ENCODE measurements at regions not wholly inside any gene's neighbourhood (a gene's known extent, or its start where the extent isn't known, plus 50 kb on each side); places are given as distances from the start of the nearest gene placed in this dataset.
"Not testable (repeated sequence)": the region's sequence is repeated elsewhere in the genome, so short reads cannot be mapped to it uniquely, and the experiment has no call there.

DNA sequence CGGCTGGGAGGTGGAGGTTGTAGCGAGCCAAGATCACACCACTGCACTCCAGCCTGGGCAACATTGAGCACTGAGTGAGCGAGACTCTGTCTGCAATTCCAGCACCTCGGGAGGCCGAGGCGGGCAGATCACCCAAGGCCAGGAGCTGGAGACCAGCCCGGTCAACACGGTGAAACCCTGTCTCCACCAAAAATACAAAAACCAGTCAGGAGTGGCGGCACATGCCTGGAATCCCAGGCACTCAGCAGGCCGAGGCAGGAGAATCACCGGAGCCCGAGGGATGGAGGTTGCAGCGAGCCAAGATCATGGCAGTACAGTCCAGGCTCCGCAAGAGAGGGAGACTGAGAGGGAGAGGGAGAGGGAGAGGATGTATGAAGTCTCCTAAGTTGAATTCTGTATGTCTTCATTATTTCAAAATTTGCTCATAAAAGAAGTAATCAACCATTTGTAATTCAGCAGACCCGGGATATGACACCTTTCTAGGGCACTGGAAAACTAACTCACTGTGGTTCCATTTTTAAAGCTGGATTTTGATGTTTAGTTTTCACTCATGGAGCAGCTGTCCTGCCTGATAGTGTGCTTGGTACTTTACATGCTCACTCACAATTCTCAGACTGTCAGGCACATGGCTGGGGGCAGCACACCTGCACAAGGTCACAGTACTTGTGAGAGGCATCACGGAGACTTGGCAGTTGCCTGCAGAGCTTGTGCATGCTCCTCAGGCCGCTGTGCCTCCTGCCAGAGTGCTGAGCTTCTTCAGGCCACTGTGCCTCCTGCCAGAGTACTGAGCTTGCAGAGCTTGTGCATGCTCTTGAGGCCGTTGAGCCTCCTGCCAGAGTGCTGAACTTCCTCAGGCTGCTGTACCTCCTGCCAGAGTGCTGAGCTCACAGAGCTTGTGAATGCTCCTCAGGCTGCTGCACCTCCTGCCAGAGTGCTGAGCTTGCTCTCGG is 106.2 kb downstream of the ERMARD start:
- DNase-seq (ENCODE audit: extremely low read depth in 1 of 2, low read depth in 1 of 2) = no peak

DNA sequence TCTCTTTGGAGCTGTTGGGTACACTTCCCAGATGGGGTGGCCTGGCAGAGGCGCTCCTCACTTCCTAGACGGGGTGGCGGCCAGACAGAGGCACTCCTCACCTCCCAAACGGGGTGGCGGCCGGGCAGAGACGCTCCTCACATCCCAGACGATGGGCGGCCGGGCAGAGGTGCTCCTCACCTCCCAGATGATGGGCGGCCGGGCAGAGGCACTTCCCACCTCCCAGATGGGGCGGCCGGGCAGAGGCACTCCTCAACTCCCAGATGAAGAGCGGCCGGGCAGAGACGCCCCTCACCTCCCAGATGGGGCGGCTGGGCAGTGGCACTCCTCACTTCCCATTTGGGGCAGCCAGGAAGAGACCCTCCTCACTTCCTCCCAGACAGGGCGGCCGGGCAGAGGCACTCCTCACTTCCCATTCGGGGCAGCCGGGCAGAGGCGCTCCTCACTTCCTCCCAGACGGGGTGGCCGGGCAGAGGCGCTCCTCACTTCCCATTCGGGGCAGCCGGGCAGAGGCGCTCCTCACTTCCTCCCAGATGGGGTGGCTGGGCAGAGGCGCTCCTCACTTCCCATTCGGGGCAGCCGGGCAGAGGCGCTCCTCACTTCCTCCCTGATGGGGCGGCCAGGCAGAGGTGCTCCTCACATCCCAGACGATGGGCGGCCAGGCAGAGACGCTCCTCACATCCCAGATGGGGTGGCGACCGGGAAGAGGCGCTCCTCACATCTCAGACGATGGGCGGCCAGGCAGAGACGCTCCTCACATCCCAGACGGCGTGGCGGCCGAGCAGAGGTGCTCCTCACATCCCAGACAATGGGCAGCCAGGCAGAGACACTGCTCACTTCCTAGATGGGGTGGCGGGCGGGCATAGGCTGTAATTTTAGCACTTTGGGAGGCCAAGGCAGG is 105.3 kb downstream of the ERMARD start:
- not testable (repeated sequence) for DNase-seq (ENCODE audit: extremely low read depth in 1 of 2, low read depth in 1 of 2)

DNA sequence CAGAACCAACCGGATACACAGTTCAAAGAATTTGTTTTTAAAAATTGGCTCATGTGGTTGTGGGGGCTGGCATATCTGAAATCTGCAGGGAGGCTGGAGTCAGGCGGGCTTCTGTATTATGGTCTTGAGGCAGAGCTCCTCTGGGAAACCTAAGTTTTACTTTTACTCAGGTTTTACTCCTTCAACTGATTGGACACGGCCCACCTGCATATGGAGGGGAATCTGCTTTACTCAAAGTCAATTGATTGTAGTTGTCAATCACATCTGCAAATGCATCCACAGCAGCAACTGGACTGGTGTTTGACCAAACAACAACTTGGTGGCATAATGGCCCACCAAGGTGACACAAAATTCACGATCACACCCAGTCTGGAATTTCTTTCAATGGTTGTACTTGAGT is 103.4 kb downstream of the ERMARD start:
- DNase-seq (ENCODE audit: extremely low read depth in 1 of 2, low read depth in 1 of 2) = no peak

DNA sequence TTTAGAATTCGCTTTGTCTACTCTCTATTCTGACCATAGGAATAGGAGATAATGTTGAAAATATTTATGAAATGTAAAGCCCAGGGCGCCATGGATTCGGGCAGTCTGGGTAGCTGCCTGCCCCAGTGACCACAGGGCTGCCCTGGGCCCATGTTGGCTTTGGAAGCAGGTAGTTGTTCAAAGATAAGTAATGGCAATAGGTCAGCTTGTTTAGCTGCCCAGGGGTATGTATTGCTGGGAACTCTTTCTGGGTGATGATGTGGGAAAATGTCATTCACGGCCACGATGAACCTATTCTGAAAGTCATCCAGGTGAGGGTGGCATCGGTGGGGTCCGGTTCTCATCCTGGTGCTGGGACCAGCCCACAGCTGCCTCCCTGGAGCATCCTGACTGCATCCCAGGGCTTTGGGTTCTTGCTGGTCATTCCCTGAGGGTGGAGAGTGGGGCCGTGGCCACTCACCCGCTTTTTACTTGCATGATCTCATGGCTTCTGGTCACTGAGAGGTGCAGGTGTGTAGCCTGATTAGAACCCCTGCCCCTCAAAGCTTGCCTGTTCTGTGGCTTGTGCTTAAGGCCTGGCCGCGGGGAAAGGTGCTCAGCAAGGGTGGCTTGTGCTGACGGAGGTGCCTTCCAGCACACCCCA is 102.8 kb downstream of the ERMARD start:
- no peak for DNase-seq (ENCODE audit: extremely low read depth in 1 of 2, low read depth in 1 of 2)

DNA sequence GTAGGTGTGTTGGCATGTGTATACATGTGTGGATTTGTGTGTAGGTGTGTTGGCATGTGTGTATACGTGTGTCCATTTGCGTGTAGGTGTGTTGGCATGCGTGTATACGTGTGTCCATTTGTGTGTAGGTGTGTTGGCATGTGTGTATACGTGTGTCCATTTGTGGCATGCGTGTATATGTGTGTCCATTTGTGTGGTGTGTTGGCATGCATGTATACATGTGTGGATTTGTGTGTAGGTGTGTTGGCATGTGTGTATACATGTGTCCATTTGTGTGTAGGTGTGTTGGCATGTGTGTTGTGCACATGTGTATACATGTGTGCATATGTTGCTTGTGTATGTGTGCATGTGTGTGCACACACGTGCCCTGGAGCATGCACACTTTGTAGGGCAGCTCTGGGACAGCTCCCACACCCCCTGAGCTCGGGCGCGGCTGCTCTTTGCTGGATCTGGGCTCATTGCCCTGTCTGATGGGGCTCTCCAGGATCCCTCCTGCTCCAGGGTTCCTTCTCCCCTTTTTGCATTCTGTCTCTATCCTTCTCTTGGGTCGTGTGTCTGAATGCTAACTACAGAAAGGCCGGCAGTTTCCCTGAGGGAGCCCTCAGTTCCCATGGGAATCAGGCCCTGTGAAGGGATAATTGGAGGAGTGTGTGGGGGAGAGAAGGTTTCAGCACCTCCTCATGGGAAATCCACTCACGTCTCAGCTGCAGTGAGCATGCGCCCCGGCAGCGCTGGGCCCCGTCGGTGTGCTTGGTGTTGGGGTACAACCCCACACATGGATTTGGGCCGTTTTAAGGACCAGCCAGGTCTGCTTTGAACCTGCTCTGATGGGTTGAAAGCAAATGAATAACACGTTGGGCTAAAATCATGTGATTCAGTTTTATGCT is 102.0 kb downstream of the ERMARD start:
- no peak for DNase-seq (ENCODE audit: extremely low read depth in 1 of 2, low read depth in 1 of 2)

DNA sequence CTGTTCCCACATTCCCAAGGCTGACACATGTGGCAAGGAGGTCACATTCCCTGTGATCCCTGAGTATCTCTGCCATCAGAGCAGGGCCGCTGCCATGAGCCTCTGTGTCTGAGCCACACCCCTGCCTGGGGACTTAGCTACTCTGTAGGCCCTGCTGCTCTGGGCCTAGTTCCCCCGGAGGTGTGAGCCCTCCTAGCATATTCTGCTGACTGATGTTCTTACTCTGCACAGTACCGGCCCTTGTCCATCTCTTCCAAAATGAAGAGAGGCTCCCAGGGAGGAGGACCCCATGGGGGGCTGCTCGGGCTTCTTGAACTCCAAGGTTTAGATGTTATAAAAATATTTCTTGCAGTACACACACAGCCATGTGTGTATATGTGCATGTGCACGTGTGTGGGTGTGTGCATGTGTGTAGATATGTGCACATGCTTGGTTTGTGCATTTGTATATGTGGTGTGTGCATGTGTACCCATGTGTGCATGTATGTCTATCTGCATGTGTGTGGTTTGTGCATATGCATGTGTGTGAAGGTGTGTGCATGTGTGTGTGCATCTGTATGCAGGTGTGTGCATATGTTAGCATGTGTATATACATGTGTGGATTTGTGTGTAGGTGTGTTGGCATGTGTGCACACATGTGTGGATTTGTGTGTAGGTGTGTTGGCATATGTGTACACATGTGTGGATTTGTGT is 101.2 kb downstream of the ERMARD start:
- DNase-seq (ENCODE audit: extremely low read depth in 1 of 2, low read depth in 1 of 2) = no peak

DNA sequence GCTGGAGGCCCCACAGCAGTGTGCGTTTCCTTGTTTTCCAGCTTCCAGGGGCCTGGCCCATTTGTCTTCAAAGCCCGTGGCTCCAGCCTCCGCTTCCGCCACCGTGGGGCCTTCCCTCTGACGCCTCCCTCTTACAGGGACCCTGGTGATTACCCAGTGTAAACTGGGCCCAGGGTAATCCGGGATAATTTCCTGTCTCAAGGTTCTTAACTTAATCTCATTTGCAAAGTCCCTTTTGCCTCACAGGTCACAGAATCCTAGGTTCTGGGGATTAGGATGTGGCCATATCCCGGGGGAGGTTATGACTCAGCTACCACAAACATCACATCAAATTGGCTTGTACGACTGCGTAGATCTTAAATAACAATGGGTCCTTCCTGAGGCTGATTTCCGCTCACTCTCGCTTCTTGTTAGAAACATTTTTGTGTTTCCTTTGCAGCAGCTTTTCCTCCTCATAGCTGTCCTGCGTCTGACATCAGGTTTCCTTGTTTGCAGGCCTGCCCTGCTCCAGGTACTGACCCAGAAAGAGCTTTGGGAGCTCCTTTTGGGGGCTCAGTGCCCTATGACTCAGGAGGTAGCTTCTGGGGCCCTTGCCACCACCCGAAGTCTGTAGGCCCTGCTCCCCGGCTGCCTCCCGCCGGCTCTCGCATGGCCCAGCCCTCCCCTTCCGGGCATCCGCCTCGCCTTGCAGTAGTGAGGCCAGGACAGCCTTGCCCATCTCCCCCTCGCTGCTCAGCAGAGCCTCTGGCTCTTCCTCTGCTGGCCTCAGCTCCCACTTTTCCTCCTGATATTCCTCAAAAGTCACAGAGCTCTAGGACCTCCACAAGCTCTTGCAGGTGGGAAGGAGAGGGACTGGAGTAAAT is 100.5 kb downstream of the ERMARD start:
- DNase-seq (ENCODE audit: extremely low read depth in 1 of 2, low read depth in 1 of 2) = no peak

DNA sequence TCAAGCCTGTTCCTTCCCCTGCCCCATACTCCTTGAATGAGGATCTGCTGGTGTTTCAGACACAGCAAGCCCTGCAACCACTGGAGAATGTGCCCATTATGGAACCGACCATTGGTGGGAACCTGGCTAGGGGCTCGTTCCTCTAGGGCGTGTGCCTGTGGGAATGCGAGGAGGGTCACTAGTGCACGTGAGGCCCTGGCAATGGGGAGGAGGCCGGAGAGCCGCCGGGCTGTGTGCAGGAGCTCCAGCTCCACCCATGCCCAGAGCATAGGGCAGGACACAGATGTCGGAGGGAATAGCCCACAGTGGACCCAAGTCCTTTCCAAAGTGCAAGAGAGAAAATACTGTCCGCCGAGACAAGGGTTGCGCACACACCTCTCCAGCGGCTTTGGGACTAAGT is 99.3 kb downstream of the ERMARD start:
- DNase-seq (ENCODE audit: extremely low read depth in 1 of 2, low read depth in 1 of 2) = no peak

DNA sequence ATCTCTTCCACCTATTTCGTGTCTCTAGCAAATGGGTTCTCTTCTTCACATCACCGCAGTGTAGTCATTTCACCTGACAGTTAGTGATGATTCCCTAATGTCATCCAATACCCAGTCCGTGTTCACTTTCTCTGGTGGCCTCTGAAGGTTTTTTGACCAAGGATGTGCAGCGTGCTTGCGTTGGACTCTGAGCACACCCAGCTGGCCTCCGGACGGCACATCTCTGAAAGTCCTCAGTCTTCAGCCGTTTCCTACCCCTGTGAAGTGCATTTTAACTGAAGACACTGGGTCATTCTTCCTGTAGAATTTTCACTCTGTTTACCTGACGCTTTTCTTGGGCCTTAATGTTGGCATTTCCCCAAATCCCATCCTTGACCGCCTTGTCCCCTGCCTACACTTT is 98.7 kb downstream of the ERMARD start:
- no peak for DNase-seq (ENCODE audit: extremely low read depth in 1 of 2, low read depth in 1 of 2)

DNA sequence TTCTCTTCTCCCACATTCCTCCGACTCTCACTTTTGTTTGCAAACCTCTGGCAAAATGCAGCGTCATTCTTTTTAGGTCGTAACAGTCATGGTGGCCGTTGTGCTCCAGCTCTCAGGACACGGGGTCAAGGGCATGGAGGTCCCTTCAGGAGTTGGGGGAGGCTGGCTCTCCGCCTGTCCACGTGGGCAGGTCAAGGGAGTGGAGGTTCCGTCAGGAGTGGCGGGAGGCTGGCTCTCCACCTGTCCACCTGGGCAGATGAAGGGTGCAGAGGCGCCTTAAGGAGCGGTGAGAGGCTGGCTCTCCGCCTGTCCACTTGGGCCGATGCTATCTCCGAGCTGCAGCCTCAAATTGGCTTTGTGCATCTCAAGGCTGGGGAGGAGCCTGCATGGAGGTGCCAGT is 98.0 kb downstream of the ERMARD start:
- no peak for DNase-seq (ENCODE audit: extremely low read depth in 1 of 2, low read depth in 1 of 2)

DNA sequence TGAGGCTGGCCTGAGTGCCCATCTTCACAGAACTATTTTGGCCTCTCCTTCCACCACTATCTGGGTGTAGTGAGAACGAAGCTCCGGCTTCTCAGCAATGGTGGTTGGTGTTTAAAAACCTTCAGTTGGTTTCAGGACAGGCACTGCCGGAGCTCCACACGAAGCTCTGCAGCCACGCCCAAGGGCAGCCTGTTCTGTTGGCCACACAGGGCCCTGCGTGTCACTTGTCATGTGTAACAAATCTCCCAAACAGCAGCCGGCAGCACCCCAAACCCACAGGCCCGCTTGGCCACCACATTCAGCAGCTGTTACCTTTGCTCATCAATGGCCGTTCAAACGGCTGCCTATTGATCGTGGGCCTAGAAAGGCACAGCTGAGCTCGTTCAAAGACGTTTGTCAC is 97.5 kb downstream of the ERMARD start:
- DNase-seq (ENCODE audit: extremely low read depth in 1 of 2, low read depth in 1 of 2) = no peak

DNA sequence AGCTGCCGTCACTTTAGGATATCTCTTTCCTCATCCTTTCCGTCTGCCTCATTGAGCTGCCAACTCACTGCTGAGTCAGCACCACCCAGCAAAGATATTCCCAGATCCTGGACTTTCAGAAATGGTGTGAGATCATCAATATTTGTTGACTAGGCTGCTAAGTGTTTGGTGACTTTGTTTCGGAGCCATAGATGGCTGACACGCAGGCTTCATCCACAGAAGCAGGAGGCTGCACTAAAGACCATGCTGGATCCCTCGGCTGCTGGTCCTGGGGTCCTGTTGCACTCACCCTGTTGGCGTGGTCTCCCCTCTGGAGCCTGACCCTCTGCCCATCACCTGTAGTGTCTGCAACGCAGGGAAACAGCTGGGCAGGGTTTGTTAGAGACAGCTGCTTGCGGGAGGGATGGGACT is 96.5 kb downstream of the ERMARD start:
- no peak for DNase-seq (ENCODE audit: extremely low read depth in 1 of 2, low read depth in 1 of 2)

DNA sequence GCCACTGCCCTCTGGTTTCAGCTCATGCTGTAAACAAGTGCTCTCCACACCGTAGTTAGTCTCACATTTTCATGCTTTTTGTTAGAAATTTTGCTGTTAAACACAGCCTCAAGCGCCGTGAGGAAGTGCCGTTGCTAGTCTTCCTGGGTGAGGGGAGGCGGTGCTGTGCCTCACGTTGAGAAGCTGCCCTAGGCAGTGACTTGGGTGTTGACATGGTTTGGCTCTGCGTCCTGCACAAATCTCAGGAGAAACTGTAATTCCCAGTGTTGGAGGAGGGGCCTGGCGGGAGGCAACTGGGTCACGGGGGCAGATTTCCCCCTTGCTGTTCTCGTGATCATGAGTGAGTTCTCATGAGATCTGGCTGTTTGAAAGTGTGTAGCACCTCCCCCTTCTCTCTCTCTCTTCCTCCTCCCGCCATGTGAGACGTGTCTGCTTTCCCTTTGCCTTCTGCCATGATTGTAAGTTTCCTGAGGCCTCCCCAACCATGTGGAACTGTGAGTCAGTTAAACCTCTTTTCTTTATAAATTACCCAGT is 95.8 kb downstream of the ERMARD start:
- no peak for DNase-seq (ENCODE audit: extremely low read depth in 1 of 2, low read depth in 1 of 2)

DNA sequence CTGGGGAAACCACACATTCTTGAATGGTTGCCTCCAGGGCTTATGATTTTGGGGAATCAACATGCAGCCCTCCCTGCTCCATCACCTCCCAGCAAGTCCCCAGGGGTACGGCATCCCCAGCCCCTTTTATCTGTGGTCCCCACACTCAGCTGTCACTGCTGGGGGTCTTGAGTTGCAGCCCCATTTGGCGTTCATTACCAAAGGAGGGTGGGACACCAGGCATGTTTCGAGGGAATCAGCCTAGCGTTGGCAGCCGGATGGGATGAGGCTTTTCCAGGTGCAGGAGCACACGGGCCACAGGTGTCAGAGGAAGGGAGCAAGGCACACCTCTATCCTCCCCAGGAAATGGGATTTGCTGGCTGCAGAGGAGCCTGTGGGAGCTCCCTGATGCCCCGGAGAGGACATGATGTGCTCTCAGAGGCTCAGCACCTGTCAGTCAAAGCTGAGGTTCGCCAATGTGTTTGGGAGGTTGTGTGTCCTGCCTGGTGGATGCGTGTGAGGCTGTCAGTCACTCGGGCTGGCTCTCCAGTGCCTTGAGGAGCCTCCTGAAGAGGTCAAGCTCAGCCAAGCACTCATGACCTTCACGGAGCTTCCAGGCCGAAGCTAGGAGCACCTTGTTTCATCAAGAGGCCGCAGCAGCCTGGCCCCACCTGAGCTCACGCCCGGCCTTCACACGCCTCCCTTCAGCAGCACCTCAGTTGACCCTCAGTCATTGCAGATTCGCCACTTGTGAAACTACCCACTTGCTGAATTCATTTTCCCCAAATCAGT is 95.0 kb downstream of the ERMARD start:
- no peak for DNase-seq (ENCODE audit: extremely low read depth in 1 of 2, low read depth in 1 of 2)

DNA sequence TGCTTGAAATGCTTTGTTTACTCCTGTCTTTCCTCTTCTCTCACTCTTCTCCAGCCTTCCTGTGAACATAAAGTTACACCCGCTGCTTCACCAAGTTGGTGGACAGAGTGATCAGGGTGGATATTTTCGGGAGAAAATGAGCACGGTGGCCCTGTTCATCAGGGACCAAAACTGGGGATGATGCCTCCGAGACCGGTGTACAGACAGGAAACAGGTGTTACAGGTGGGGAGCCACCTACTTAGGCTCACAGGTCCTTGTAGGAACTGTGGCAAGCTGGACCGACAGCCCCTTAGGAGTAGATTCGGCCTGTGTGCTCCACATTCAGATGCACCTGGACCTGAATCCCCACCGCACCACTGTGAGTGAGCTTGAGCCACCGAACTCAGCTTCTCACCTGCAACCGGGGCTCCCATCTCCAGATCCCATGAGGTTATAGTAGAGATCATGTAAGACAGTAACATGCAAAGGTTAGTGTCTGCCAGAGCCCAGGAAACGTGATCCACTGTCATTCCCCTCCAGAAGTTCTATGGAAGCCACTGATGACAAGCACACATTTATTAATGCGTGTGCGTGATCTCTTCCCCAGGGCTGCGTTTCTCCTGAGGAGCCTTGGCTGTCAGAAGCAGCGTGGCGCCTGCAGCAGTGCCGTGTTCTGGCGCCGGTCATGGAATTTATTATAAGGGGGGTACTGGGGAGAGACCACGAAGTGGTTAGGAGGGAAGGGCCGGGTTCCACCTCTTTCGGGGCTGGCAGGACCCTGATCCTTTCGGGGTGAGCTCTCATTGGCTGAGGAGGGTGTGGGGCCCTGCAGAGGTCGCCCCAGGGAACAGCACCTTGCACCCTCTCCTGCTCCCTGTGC is 94.2 kb downstream of the ERMARD start:
- no peak for DNase-seq (ENCODE audit: extremely low read depth in 1 of 2, low read depth in 1 of 2)

DNA sequence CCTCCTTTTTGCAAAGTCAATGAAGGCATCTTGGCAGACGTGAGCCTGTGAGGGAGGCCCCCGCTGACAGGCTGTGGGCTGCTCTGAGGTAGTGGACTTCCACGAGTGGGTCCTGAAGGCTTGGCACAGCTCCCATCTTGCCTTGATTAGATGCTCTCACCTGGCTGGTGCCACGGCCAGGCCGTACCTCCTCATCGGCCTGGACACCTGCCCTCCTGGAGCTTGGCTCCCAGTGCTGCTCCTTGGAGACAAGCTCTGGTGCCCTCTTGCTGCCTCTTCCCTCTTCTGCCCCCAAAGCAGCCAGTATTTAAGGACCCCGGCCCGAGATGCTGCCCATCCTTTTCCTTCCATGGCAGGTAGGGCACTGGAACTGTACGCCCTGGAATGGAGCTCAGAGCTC is 93.5 kb downstream of the ERMARD start:
- no peak for DNase-seq (ENCODE audit: extremely low read depth in 1 of 2, low read depth in 1 of 2)

DNA sequence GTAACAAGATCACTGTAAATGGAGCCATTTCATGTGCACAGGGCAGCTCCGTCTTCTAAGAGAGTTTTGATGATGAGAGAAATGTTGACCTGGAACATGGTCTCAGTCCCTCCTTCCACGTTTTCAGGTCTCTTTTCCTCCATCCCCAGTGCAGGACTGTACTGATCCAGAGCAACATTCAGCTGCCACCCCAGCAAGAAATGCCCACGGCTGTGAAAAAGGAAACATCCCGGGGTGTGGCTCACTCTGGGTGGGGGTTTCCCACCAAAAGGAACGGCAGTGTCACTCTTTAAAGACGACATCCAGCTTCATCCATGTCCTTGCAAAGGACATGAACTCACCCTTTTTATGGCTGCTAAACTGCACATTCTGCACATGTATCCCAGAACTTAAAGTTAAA is 92.6 kb downstream of the ERMARD start:
- no peak for DNase-seq (ENCODE audit: extremely low read depth in 1 of 2, low read depth in 1 of 2)

Measured in activated CD8-positive, alpha-beta memory T cell treated with anti-CD3 and anti-CD28 coated beads for 1 hour (primary cell).